Head of caudate nucleus (tissue), 42 donors: ENCODE measurements at regions not wholly inside any gene's neighbourhood (a gene's known extent, or its start where the extent isn't known, plus 50 kb on each side); places are given as distances from the start of the nearest gene placed in this dataset.
"Not testable (repeated sequence)": the region's sequence is repeated elsewhere in the genome, so short reads cannot be mapped to it uniquely, and the experiment has no call there.

Experiments used
- DNase-seq, 42 donors: peaks; one replicate each; pipeline versions ENCODE4 v3.0.0 to v3.0.0-alpha.2; 2020 to 2021; ENCODE audit warnings: mixed read lengths in 7 of 42
- intact Hi-C: fragments of 100-400 bp; cut with DNase I; formaldehyde crosslinking; loops from one replicate; pipeline ENCODE4 v1.15.0; 2022

GRCh38 chr12:34215893-34216285, 193.6 kb downstream of the ALG10 start:
- intact Hi-C loops = loop anchor here (5.0 kb wide), 1 partner anchor 94 kb away; no protein-coding TSS in a partner anchor
- peak in 1 of 42 donors; percentile 28 for DNase-seq

- intact Hi-C loops = loop anchor here (5.0 kb wide), 1 partner anchor 95 kb away; no protein-coding TSS in a partner anchor
- DNase-seq = peak in 2 of 42 donors; percentile 23 to 25
These were observed 195.4 kb downstream of the ALG10 start for GRCh38 chr12:34217660-34218059.

- peak; percentile 21 to 88 (median 72) for DNase-seq
- intact Hi-C loops = loop anchor here (5.0 kb wide), 1 partner anchor 96 kb away; no protein-coding TSS in a partner anchor
These were observed 196.1 kb downstream of the ALG10 start for GRCh38 chr12:34218193-34219045.

- DNase-seq = peak in 1 of 42 donors; percentile 40
- intact Hi-C loops = loop anchor here (5.0 kb wide), 1 partner anchor 97 kb away; no protein-coding TSS in a partner anchor
These were observed 196.9 kb downstream of the ALG10 start for GRCh38 chr12:34219046-34219770.

- DNase-seq = peak in 2 of 42 donors; percentile 5 to 24
- intact Hi-C loops = not testable (repeated sequence)
These were observed 197.8 kb downstream of the ALG10 start for GRCh38 chr12:34220079-34220478.

GRCh38 chr12:34223640-34224039, 201.3 kb downstream of the ALG10 start:
- DNase-seq = no peak
- intact Hi-C loops = no loop called here

- DNase-seq, intact Hi-C loops: not testable (repeated sequence)
These were observed 203.7 kb downstream of the ALG10 start for GRCh38 chr12:34226044-34226443.

GRCh38 chr12:34228046-34228445, 205.8 kb downstream of the ALG10 start:
- DNase-seq, intact Hi-C loops: not testable (repeated sequence)

- DNase-seq, intact Hi-C loops: not testable (repeated sequence)
These were observed 206.7 kb downstream of the ALG10 start for GRCh38 chr12:34229033-34229432.

- peak in 1 of 42 donors; percentile 29 for DNase-seq
- intact Hi-C loops = no loop called here
These were observed 211.3 kb downstream of the ALG10 start for GRCh38 chr12:34233618-34234017.

- intact Hi-C loops = no loop called here
These were observed 213.8 kb downstream of the ALG10 start for GRCh38 chr12:34236073-34236472.

GRCh38 chr12:34244608-34245007, 222.3 kb downstream of the ALG10 start:
- intact Hi-C loops = no loop called here

More at GRCh38 chr12:34236073-34236472, 213.8 kb downstream of the ALG10 start:
- DNase-seq = no peak

GRCh38 chr12:34249271-34249670, 227.0 kb downstream of the ALG10 start:
- no peak for DNase-seq
- intact Hi-C loops = no loop called here

More at GRCh38 chr12:34244608-34245007, 222.3 kb downstream of the ALG10 start:
- DNase-seq = no peak

- intact Hi-C loops, DNase-seq: not testable (repeated sequence)
These were observed 229.6 kb downstream of the ALG10 start for GRCh38 chr12:34251879-34252278.

- DNase-seq = no peak
- intact Hi-C loops = no loop called here
These were observed 231.4 kb downstream of the ALG10 start for GRCh38 chr12:34253674-34254073.

GRCh38 chr12:34257093-34257492, 234.8 kb downstream of the ALG10 start:
- no peak for DNase-seq
- intact Hi-C loops = no loop called here

- peak in 1 of 42 donors; percentile 25 for DNase-seq
- intact Hi-C loops = not testable (repeated sequence)
These were observed 239.8 kb downstream of the ALG10 start for GRCh38 chr12:34262140-34262539.

GRCh38 chr12:34264110-34264509, 241.8 kb downstream of the ALG10 start:
- DNase-seq = peak in 1 of 42 donors; percentile 13
- intact Hi-C loops = no loop called here

- DNase-seq, intact Hi-C loops: not testable (repeated sequence)
These were observed 251.4 kb downstream of the ALG10 start for GRCh38 chr12:34273703-34274102.

- no peak for DNase-seq
- intact Hi-C loops = no loop called here
These were observed 252.8 kb downstream of the ALG10 start for GRCh38 chr12:34275129-34275528.
